NT2/D1 (cell line): ENCODE measurements at regions not wholly inside any gene's neighbourhood (a gene's known extent, or its start where the extent isn't known, plus 50 kb on each side); places are given as distances from the start of the nearest gene placed in this dataset.

ENCODE experiments used
- SUZ12 ChIP-seq: IDR thresholded peaks from 2 replicates; pipeline ENCODE4 v1.6.1; 2011; ENCODE audit not compliant: insufficient read length, insufficient read depth; ENCODE audit errors: extremely low read depth
- YY1 ChIP-seq: IDR thresholded peaks from 2 replicates; pipeline ENCODE4 v1.6.1; 2011; ENCODE audit not compliant: insufficient read length, insufficient read depth
- ZNF274 ChIP-seq: IDR thresholded peaks from 2 replicates; pipeline ENCODE4 v1.6.1; 2011; ENCODE audit warnings: mild to moderate bottlenecking, low read depth, low read length

DNA sequence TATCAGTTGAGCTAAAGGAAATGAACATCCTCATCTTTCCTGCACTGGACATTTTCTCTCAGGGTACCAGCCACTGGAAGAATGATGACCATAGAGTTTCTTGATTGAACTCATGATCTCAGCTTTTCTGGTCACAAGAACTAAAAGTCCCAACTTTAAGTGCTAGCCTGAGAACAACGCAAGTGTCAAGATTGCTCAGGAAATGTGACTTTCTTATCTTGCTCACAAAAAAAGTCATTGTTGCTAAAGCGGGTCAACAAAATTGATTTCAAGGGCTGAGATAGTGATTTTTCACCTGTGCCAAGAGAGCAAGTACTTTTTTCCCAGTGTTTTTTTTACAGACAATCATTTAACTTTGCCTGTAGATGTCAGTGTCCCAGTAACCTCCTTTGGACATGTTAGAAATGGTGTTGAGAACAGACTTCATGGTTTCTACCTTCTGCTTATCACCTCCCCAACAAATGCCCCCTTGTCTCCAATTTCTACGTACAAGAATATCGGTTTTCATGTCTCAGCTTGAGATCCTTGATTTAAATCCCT lies 125.9 kb downstream of the SEMA6D start:
- TF ChIP-seq YY1 (no peak), ZNF274 (no peak), SUZ12 (no peak)
